ENCODE measurements at regions not wholly inside any gene's neighbourhood (a gene's known extent, or its start where the extent isn't known, plus 50 kb on each side); places are given as distances from the start of the nearest gene placed in this dataset.

- no peak for TF ChIP-seq TAF1 (conservative IDR thresholded peaks at IDR 0.05)
- no peak for TF ChIP-seq CTCF (IDR thresholded peaks at IDR 0.05; ENCODE audit: low read depth, low read length, missing input control)
These were observed 59.0 kb upstream of the BTG3 start for GRCh38 chr21:17671733-17672132.

All from liver (tissue), 3 donors.